HL-60 (cell line): ENCODE measurements at regions not wholly inside any gene's neighbourhood (a gene's known extent, or its start where the extent isn't known, plus 50 kb on each side); places are given as distances from the start of the nearest gene placed in this dataset.

Experiments
- DNase-seq, 2 experiments: peaks; one replicate each; pipeline ENCODE4 v3.0.0-alpha.2; 2010 to 2020; ENCODE audit warnings: low read depth in 1 of 2, low spot score in 1 of 2
- H3K27ac ChIP-seq: fragments of 250-450 bp; sonication (Bioruptor Pico); replicated peaks from 2 replicates; pipeline ENCODE4 v1.5.1; 2020; ENCODE audit warnings: mild to moderate bottlenecking, moderate library complexity
- H3K27me3 ChIP-seq: fragments of 250-450 bp; sonication (Bioruptor Pico); 2 replicates; pipeline ENCODE4 v1.5.1; 2021; ENCODE audit warnings: mild to moderate bottlenecking, moderate library complexity; ENCODE audit not compliant: insufficient read depth, poor library complexity, severe bottlenecking
- H3K4me3 ChIP-seq: replicated peaks from 2 replicates; pipeline ENCODE4 v1.5.1; 2011; ENCODE audit warnings: mild to moderate bottlenecking, control low read depth, low read length; ENCODE audit not compliant: insufficient read depth
- GABPA ChIP-seq: IDR thresholded peaks from 2 replicates; pipeline ENCODE4 v1.6.1; 2012; ENCODE audit warnings: low read depth
- POLR2AphosphoS5 ChIP-seq: IDR thresholded peaks from 2 replicates; pipeline ENCODE4 v1.6.1; 2012; ENCODE audit warnings: low read depth
- SPI1 ChIP-seq: IDR thresholded peaks from 2 replicates; pipeline ENCODE4 v1.6.1; 2012; ENCODE audit warnings: low read depth, mild to moderate bottlenecking, borderline replicate concordance
- TF ChIP-seq, protein P1 (sequence below): IDR thresholded peaks from 2 replicates; pipeline ENCODE4 v1.6.1; 2012; ENCODE audit warnings: low read depth; ENCODE audit not compliant: insufficient replicate concordance
- TF ChIP-seq, protein P2 (sequence below): IDR thresholded peaks from one replicate; pipeline ENCODE4 v1.5.1; 2011; ENCODE audit warnings: low read length, control low read depth, inconsistent platforms; ENCODE audit not compliant: insufficient read depth

DNA sequence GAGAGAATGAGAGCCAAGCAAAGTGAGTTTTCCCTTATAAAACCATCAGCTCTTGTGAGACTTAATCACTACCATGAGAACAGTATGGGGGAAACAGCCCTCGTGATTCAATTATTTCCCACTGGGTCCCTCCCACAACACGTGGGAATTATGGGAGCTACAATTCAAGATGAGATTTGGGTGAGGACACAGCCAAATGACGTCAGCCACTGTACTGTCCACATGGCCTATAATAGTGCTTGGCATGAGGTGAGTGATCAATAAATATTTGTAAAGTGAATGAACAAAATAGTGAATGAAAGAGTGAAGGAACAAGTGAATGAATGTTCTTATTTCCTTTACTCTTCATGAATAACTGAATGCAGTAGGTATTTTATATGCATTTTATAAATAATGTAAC lies 199.1 kb upstream of the GOT2 start:
- H3K4me3 ChIP-seq = no peak overlapping the region
- TF ChIP-seq SPI1 = no peak
- no peak for TF ChIP-seq POLR2AphosphoS5
- TF ChIP-seq, protein P1, sequence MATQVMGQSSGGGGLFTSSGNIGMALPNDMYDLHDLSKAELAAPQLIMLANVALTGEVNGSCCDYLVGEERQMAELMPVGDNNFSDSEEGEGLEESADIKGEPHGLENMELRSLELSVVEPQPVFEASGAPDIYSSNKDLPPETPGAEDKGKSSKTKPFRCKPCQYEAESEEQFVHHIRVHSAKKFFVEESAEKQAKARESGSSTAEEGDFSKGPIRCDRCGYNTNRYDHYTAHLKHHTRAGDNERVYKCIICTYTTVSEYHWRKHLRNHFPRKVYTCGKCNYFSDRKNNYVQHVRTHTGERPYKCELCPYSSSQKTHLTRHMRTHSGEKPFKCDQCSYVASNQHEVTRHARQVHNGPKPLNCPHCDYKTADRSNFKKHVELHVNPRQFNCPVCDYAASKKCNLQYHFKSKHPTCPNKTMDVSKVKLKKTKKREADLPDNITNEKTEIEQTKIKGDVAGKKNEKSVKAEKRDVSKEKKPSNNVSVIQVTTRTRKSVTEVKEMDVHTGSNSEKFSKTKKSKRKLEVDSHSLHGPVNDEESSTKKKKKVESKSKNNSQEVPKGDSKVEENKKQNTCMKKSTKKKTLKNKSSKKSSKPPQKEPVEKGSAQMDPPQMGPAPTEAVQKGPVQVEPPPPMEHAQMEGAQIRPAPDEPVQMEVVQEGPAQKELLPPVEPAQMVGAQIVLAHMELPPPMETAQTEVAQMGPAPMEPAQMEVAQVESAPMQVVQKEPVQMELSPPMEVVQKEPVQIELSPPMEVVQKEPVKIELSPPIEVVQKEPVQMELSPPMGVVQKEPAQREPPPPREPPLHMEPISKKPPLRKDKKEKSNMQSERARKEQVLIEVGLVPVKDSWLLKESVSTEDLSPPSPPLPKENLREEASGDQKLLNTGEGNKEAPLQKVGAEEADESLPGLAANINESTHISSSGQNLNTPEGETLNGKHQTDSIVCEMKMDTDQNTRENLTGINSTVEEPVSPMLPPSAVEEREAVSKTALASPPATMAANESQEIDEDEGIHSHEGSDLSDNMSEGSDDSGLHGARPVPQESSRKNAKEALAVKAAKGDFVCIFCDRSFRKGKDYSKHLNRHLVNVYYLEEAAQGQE = no peak
- TF ChIP-seq GABPA = no peak
- TF ChIP-seq, protein P2, sequence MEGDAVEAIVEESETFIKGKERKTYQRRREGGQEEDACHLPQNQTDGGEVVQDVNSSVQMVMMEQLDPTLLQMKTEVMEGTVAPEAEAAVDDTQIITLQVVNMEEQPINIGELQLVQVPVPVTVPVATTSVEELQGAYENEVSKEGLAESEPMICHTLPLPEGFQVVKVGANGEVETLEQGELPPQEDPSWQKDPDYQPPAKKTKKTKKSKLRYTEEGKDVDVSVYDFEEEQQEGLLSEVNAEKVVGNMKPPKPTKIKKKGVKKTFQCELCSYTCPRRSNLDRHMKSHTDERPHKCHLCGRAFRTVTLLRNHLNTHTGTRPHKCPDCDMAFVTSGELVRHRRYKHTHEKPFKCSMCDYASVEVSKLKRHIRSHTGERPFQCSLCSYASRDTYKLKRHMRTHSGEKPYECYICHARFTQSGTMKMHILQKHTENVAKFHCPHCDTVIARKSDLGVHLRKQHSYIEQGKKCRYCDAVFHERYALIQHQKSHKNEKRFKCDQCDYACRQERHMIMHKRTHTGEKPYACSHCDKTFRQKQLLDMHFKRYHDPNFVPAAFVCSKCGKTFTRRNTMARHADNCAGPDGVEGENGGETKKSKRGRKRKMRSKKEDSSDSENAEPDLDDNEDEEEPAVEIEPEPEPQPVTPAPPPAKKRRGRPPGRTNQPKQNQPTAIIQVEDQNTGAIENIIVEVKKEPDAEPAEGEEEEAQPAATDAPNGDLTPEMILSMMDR = no peak
- no peak for DNase-seq

DNA sequence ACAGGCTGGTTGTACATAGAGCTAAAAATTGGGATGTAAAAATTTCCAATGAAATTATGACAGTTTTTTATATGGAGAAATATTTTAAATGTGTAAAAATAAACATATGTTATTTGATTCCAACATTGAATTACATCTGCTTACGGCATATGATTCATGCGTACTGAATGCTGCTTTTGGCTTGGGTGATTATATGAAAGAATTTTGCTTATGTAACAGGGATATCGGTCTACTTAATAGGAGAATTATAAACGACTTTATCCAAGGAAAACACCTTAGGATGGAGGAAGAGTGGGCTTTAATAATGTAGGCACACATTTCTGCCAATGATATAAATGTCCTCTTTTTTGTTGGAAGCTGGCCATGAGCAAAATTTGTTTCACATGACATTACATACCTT lies 197.3 kb upstream of the GOT2 start:
- no peak overlapping the region for H3K27ac ChIP-seq
- H3K27me3 ChIP-seq = no peaks in the 10 kb centered on the region
- no peak overlapping the region for H3K4me3 ChIP-seq
- TF ChIP-seq, protein P2 = no peak
- TF ChIP-seq GABPA = no peak
- TF ChIP-seq, protein P1 = no peak
- no peak for TF ChIP-seq SPI1
- no peak for TF ChIP-seq POLR2AphosphoS5
- no peak for DNase-seq

More for the DNA sequence above, 199.1 kb upstream of the GOT2 start:
- H3K27me3 ChIP-seq = no peaks in the 10 kb centered on the region
- H3K27ac ChIP-seq = no peak overlapping the region

DNA sequence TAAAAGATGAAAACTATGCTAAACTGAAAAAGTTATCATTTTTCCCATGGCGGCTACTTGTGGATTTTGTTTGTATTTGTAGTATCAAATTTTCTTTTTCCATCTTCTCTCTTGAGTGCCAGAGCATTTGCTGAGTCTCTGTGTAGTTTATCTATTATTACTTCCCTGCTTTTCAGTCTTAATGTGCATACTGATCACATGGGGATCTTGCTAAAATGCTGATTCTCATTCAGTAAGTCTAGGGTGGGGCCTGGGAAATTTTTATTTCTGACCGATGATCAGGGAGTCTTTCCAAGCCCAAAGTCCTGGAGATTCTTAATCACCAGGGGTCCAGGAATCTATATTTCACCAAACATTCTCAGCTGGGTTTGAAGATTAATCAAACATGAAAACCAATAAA lies 189.0 kb upstream of the GOT2 start:
- H3K27me3 ChIP-seq = no peaks in the 10 kb centered on the region
- no peak overlapping the region for H3K4me3 ChIP-seq
- DNase-seq = no peak
- TF ChIP-seq GABPA (no peak), POLR2AphosphoS5 (no peak), SPI1 (no peak)
- TF ChIP-seq, protein P1 = no peak
- TF ChIP-seq, protein P2 = no peak
- no peak overlapping the region for H3K27ac ChIP-seq
